COR-L47 (cell line): ENCODE measurements at regions not wholly inside any gene's neighbourhood (a gene's known extent, or its start where the extent isn't known, plus 50 kb on each side); places are given as distances from the start of the nearest gene placed in this dataset.

ENCODE experiments used
- DNase-seq: peaks from one replicate; lab custom pipeline; 2025; lab: John Stamatoyannopoulos, UW

DNA sequence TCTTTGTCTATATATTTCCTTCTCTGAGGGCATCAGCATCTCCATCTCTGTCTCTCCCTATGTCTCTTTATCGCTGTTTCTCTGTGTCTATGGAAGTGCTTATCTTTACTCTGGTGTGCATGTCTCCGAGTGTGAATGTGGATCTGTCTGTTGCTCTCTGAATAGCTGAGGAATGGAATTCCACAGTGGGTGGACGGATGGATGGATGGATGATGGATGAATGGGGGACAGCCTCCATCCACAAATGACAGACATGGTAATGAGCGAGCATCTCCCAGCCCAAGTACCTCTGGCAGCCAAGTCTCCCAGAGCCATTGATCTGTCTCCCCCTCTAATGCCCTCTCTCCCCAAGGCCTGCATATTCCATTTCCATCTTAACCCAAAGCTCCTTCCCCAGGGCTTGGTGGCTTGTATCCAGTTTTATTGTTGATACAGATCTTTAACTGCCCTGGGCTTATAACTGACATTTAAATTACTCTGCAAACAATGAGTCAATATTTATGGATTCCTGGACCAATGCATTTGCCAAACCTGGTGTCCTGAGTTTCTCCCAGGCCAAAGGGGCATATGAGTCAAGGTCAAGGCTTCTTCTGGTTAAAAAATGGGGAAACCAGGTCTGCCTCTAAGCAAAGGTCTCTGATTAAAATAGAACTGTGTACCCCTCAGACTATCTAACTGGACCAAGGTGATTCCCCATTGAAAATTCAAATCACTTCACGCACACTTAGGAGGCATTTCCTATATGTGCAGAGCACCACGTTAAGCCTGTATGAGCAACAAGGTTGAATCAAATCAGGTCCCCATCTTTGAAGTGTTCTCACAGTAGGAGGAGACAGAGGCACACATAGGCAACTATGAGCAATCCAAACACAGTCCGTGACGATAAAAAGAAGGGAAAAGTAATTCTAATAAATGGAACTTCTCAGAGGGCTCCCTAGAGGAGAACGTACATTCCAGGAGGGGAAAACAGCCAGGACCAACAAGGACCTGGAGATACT lies 109.9 kb downstream of the TLE3 start:
- peak; percentile 37 for DNase-seq

DNA sequence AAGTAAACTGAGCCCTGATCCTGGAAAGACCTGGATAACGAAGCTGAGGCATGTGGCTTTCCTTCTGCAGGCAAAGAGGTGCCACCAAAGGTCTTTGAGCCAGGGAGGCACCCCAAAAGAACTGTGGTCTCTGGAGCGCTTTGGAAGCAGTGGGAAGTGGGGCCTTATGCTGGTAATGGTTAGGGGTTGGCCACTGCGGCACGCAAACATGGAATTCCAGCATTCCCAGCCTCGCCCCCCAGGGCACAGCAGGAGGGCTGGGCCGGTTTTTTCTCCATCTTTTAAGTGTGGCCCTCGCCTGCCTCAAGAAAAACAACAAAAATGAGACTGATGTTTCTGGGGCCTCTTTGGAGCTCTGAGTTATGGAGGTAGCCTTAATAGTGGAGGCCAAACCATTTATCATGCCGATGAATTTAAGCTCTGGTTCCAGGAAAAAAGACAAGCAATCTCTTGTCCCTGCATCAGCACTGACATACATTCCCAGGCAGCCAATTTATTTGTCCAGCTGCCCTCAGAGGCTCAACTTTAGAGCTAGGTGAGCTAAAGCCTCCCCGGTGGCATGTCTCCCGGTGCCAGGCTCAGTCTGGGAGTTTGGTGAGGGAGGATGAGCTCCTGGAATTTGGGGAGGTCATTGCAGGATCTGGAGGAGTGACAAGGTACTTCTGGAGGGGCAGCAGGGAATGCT lies 109.0 kb downstream of the TLE3 start:
- DNase-seq, result no peak

DNA sequence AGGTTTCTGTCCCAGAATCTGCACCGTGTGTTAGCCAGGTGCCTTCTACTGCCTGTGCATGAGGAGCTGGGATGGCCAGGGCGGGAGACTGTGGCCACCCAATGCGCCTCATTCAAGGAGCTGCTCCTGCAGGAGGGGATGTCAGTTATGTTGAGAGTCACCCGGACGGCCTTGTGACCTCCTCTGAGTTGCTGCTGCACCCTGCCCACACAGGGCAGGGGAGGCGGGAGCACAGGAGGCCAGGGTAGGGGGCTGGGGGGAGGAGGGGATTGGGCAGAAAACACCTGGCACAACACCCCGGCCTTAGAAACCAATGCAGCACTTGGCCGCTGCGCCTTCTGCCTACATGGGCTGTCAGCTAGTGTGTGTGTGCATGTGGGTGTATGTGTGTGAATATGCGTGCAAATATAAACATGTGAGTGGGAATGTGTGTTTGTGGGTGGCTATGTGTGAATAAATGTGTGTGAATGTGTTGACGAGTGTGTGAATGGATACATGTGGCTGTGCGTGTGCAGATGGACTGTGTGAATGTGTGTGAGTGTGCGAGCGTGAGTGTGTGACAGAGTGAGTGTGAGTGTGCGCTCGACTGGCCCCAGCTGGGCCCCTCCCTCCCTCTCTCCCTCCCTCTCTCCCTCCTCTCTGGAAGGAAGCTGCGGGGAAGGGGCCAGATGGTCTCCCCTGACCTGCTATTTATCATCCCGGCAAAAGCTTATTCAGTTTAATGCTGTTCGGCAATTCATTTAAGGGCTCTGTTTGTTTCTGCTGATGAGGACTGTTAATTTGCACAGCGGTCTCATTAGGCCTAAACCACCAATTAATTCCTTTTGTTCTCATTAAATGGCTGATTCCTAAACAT lies 106.9 kb downstream of the TLE3 start:
- DNase-seq, result no peak

DNA sequence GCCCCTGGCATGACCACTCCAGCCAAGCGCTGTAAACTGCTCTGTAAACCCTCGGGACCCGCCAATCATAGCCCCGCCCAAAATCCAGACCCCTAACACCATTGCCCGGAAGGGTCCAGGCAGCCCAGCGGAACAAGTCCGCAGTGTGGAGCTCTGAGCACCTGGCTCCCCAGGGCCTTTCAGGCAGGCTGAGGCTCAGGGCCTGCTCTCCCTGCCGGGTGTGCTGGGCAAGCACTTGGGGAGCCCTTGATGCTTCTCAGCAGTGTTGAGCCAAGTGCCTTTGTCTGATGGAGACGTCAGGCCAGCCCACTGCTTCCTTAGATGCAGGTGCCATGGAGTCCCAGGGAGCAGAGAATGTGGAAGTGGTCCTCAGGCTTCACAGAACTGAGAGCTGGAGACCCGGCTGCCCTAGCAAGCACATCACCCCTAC lies 106.2 kb downstream of the TLE3 start:
- DNase-seq, result no peak

DNA sequence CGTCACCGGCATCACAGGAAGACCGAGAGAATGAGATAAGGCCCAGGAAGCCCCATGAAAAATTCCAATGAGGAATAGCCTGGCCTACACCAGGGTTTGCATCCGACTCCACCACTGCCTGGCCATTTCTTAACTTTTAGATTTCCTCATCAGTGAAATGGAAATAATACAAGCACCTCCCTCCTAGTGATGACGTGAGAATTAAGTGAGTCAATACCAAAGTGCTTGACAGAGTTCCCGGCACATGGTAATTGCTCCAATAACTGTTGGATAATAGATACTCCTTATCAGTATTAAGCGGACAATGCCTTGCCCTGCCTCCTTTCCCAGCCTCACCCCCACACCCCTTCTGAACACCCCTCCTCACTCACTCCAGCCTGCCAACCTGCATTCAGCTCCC lies 105.4 kb downstream of the TLE3 start:
- no peak for DNase-seq

DNA sequence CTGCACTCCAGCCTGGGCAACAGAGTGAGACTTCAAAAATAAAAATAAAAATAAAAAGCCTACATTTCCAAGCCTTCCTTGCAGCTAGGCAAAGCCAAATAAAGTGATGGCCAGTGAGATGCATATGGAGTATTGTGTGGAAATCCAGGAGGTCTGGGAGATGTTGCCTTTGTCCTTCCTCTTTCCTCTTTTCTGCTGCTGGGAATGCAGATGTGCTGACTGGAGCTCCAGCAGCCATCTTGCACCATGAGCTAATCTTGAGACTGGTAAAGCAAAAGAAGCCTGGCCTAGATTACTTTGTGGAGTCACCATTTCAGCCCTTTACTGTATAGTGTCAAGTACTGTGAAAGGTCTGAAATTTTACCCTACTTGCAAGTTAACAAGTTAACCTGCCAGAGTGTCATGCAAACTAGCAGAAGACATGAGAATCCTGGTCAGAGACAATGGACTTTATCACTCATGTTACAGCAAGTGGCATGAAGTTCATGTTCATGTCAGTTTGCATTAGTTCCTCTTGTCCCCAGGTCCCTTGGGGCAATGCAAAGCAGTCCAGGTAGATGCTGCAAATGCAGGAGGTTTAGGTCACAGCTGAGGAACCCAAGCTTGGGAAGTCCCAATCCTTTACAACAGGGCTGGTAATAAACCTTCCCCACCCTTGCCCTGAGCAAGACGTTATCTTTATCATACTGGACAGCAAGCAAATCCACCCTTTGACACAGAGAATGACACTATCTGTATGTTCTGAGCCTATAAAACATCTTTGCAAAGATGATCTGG lies 103.1 kb downstream of the TLE3 start:
- no peak for DNase-seq

DNA sequence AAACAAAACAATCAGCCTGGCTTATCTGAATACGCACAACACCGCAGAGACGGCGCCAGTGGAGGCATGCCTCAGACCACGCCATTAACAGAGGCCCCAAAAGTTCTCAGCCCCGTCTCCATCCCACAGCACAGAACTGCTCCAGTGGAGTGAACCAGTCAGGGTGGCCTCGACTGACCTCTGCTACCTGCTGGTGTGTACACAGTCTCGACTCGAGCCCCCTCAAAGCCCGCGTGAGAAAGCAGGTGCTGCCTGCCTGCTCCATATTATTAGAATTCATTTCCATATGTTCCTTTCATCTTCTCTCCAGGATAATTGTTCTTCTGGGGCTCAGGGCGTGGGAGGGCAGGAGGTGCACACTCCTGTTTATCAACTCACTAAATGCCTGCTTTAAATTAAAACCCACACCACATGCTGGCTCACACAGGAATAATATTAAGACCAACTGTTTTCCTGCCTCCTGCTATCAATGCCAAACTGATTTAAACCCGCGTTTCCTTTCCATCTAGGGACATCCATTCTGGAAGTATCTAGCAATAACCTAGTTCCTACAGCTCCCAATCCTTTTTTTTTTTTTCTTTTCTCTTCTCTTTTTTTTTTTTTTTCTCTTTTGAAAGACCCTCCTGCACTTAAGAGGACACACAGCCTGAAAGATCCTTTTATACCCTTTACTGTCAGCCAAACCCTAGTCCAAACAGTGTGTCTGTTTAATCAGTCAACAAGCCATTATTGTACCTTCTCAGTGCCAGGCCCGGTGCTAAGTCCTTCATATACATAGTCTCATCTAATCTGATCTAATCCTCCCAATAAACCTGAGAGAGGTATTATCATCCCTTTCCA lies 101.2 kb downstream of the TLE3 start:
- peak; percentile 62 for DNase-seq

DNA sequence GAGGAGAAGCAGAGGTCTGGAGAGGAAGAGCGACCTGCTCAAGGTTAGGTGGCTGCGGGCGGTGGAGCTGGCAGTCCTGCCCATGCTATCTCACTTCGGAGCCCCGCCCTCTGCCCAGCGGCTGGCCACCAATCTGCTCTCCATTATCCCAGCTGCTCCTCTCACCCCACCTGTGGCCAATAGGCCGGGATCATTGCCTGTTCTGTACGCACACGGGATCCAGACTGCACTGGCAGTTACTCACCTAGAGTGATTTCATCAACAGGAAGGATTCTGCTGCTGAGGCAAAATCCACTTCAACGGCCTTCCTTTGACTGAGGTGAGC lies 100.6 kb downstream of the TLE3 start:
- DNase-seq, result peak; percentile 8
